HCT116 (cell line): ENCODE measurements at regions not wholly inside any gene's neighbourhood (a gene's known extent, or its start where the extent isn't known, plus 50 kb on each side); places are given as distances from the start of the nearest gene placed in this dataset.

Experiments used
- ATAC-seq: fragments of 200-7000 bp; cut with Tn5 transposase; 2 replicates; pipeline ENCODE4 v1.9.1; 2020; ENCODE audit warnings: mild to moderate bottlenecking, moderate library complexity
- BruUV-seq: library from RNA; stranded (reverse); fragments of 400-500 nt; replicated peaks from 2 replicates; lab custom pipeline; 2021; lab: Mats Ljungman, UMichigan
- CTCF ChIA-PET: fragments of 300-600 bp; sonication (Branson Sonifier 250); formaldehyde crosslinking; loops from one replicate; lab custom pipeline; 2021; ENCODE audit warnings: antibody characterized with exemption; lab: Charles Lee
- POLR2A ChIA-PET: fragments of 300-600, 350-600 bp; sonication (Branson Sonifier 250); formaldehyde crosslinking; loops from one replicate; lab custom pipeline; 2021; ENCODE audit warnings: antibody characterized with exemption; lab: Charles Lee
- RAD21 ChIA-PET, 2 experiments: fragments of 300-600 bp; sonication (Branson Sonifier 250); formaldehyde crosslinking; loops; one replicate each; lab custom pipeline; 2023; ENCODE audit warnings: low total read pairs in 2 of 2; ENCODE audit not compliant: uncharacterized antibody in 2 of 2, unreplicated experiment in 2 of 2, low non-redundant PET in 1 of 2; lab: Charles Lee
- DNase-seq: peaks from one replicate; pipeline ENCODE4 v3.0.0-alpha.2; 2010; ENCODE audit warnings: low read depth, low spot score
- H2AFZ ChIP-seq: fragments of 200-600 bp; shearing (Covaris generic), sonication (generic); 2 replicates; pipeline ENCODE4 v1.6.1; 2017; ENCODE audit warnings: low read depth, mixed run types, mixed read lengths, antibody characterized with exemption, low read length; ENCODE audit not compliant: poor library complexity, severe bottlenecking
- H3K27ac ChIP-seq: 2 replicates; pipeline ENCODE4 v1.5.1; 2012; ENCODE audit warnings: low read depth, low read length
- H3K27me3 ChIP-seq: fragments of 200-600 bp; sonication (generic); 2 replicates; pipeline ENCODE4 v1.6.1; 2016; ENCODE audit warnings: mixed run types, low read length, mixed read lengths; ENCODE audit not compliant: insufficient read depth
- H3K36me3 ChIP-seq, 2 experiments: fragments of 200-500 bp in 1 of 2; fragments of 200-600 bp in 1 of 2; sonication (Bioruptor generic) in 1 of 2; sonication (generic) in 1 of 2; 2 replicates each; pipeline versions ENCODE4 v1.5.1 to v1.6.1; 2014 to 2016; ENCODE audit warnings: low read length in 2 of 2, inconsistent platforms in 1 of 2, mixed read lengths in 1 of 2, mixed run types in 1 of 2; ENCODE audit not compliant: insufficient read depth in 2 of 2, control insufficient read depth in 1 of 2
- H3K4me1 ChIP-seq, 2 experiments: fragments of 200-600 bp in 1 of 2; sonication (generic) in 1 of 2; 2 replicates each; pipeline versions ENCODE4 v1.5.1 to v1.6.1; 2012 to 2017; ENCODE audit warnings: low read length in 2 of 2, inconsistent platforms in 1 of 2, mild to moderate bottlenecking in 1 of 2, mixed read lengths in 1 of 2, mixed run types in 1 of 2, moderate library complexity in 1 of 2; ENCODE audit not compliant: insufficient read depth in 2 of 2, control insufficient read depth in 1 of 2
- H3K4me2 ChIP-seq: fragments of 200-600 bp; sonication (generic); 2 replicates; pipeline ENCODE4 v1.6.1; 2017; ENCODE audit warnings: mixed run types, low read length, mixed read lengths
- H3K4me3 ChIP-seq, 2 experiments: fragments of 200-600 bp in 1 of 2; sonication (generic) in 1 of 2; replicated peaks in 1 of 2; 2 replicates each; pipeline ENCODE4 v1.5.1; 2011 to 2016; ENCODE audit warnings: low read length in 2 of 2, control low read depth in 1 of 2, low read depth in 1 of 2, mild to moderate bottlenecking in 1 of 2, mixed read lengths in 1 of 2, mixed run types in 1 of 2
- H3K79me2 ChIP-seq: fragments of 200-600 bp; sonication (generic); 2 replicates; pipeline ENCODE4 v1.6.1; 2017; ENCODE audit warnings: mild to moderate bottlenecking, mixed run types, low read length, moderate library complexity, mixed read lengths; ENCODE audit not compliant: insufficient read depth
- H3K9ac ChIP-seq: fragments of 200-600 bp; sonication (generic); 2 replicates; pipeline ENCODE4 v1.6.1; 2016; ENCODE audit warnings: low read length, mixed read lengths
- H3K9me2 ChIP-seq: fragments of 200-600 bp; sonication (generic), shearing (Covaris generic); 2 replicates; pipeline ENCODE4 v1.6.1; 2017; ENCODE audit warnings: mixed run types, mild to moderate bottlenecking, moderate library complexity; ENCODE audit not compliant: insufficient read depth
- H3K9me3 ChIP-seq, 2 experiments: fragments of 200-500 bp in 1 of 2; fragments of 200-600 bp in 1 of 2; sonication (Bioruptor generic) in 1 of 2; sonication (generic) in 1 of 2; 2 replicates each; pipeline ENCODE4 v1.6.1; 2014 to 2017; ENCODE audit warnings: low read length in 2 of 2, mixed read lengths in 2 of 2, inconsistent platforms in 1 of 2, low read depth in 1 of 2, mild to moderate bottlenecking in 1 of 2, mixed run types in 1 of 2, moderate library complexity in 1 of 2; ENCODE audit not compliant: control insufficient read depth in 1 of 2, insufficient read depth in 1 of 2
- H4K20me1 ChIP-seq: fragments of 200-600 bp; sonication (generic), shearing (Covaris generic); 2 replicates; pipeline ENCODE4 v1.6.1; 2017; ENCODE audit warnings: mixed run types, mild to moderate bottlenecking, moderate library complexity; ENCODE audit not compliant: insufficient read depth
- CBX3 ChIP-seq: IDR thresholded peaks from 2 replicates; pipeline ENCODE4 v1.6.1; 2012; ENCODE audit warnings: low read depth
- CEBPB ChIP-seq: IDR thresholded peaks from 2 replicates; pipeline ENCODE4 v1.6.1; 2012; ENCODE audit warnings: low read depth
- EZH2 ChIP-seq: fragments of 200-600 bp; sonication (generic); IDR thresholded peaks from 2 replicates; pipeline ENCODE4 v1.6.1; 2017; ENCODE audit warnings: antibody characterized with exemption, mixed run types
- FOSL1 ChIP-seq: IDR thresholded peaks from 2 replicates; pipeline ENCODE4 v1.6.1; 2012; ENCODE audit warnings: low read depth
- POLR2A ChIP-seq: IDR thresholded peaks from 2 replicates; pipeline ENCODE4 v1.7.0; 2011; ENCODE audit warnings: borderline replicate concordance; ENCODE audit not compliant: insufficient read depth, insufficient read length; ENCODE audit errors: extremely low read depth
- POLR2AphosphoS5 ChIP-seq: IDR thresholded peaks from 2 replicates; pipeline ENCODE4 v1.6.1; 2011; ENCODE audit warnings: mild to moderate bottlenecking, low read depth, low read length, moderate library complexity
- SRF ChIP-seq: IDR thresholded peaks from 2 replicates; pipeline ENCODE4 v1.6.1; 2012; ENCODE audit warnings: low read depth
- TCF7L2 ChIP-seq: IDR thresholded peaks from 2 replicates; pipeline ENCODE4 v1.7.0; 2011; ENCODE audit warnings: borderline replicate concordance, inconsistent platforms; ENCODE audit not compliant: insufficient read depth, insufficient read length; ENCODE audit errors: extremely low read depth
- YY1 ChIP-seq: IDR thresholded peaks from 2 replicates; pipeline ENCODE4 v1.6.1; 2011; ENCODE audit warnings: low read length, low read depth, moderate library complexity, mild to moderate bottlenecking; ENCODE audit not compliant: insufficient replicate concordance; ENCODE audit errors: extremely low read depth
- ZFX ChIP-seq: fragments of 450-650 bp; IDR thresholded peaks from 2 replicates; pipeline ENCODE4 v1.6.1; 2017
- intact Hi-C: fragments of 100-400 bp; cut with micrococcal nuclease; formaldehyde crosslinking; loops from 2 replicates; pipeline ENCODE4 v1.10.0; 2022
- TF ChIP-seq, protein P1 (sequence below): IDR thresholded peaks from 2 replicates; pipeline ENCODE4 v1.6.1; 2012; ENCODE audit warnings: low read depth
- TF ChIP-seq, protein P2 (sequence below): IDR thresholded peaks from 2 replicates; pipeline ENCODE4 v1.6.1; 2012
- TF ChIP-seq, protein P3 (sequence below): IDR thresholded peaks from 2 replicates; pipeline ENCODE4 v1.6.1; 2012

DNA sequence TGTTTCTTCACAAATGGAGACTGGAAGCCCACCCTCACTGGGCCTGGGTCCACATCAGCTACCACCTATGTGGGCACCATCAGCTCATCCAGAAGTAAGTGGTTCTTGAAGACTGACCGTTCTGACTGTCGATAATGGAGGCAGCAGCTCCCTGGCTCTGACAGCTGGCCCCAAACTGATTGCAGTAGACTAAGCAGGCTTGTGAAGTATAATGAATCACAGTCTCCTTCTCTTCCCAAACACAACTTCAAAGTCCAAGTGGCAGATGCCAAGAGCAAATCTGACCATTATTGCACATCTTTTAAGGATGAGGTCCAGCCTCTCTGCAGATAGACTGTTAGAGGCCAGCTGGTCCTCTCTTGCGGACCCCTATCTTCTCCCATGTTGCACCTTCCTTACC, 574.4 kb upstream of the KLF12 start (continued):
- TF ChIP-seq, protein P1, sequence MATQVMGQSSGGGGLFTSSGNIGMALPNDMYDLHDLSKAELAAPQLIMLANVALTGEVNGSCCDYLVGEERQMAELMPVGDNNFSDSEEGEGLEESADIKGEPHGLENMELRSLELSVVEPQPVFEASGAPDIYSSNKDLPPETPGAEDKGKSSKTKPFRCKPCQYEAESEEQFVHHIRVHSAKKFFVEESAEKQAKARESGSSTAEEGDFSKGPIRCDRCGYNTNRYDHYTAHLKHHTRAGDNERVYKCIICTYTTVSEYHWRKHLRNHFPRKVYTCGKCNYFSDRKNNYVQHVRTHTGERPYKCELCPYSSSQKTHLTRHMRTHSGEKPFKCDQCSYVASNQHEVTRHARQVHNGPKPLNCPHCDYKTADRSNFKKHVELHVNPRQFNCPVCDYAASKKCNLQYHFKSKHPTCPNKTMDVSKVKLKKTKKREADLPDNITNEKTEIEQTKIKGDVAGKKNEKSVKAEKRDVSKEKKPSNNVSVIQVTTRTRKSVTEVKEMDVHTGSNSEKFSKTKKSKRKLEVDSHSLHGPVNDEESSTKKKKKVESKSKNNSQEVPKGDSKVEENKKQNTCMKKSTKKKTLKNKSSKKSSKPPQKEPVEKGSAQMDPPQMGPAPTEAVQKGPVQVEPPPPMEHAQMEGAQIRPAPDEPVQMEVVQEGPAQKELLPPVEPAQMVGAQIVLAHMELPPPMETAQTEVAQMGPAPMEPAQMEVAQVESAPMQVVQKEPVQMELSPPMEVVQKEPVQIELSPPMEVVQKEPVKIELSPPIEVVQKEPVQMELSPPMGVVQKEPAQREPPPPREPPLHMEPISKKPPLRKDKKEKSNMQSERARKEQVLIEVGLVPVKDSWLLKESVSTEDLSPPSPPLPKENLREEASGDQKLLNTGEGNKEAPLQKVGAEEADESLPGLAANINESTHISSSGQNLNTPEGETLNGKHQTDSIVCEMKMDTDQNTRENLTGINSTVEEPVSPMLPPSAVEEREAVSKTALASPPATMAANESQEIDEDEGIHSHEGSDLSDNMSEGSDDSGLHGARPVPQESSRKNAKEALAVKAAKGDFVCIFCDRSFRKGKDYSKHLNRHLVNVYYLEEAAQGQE: no peak
- TF ChIP-seq TCF7L2: no peak
- TF ChIP-seq YY1: no peak
- TF ChIP-seq, protein P2, sequence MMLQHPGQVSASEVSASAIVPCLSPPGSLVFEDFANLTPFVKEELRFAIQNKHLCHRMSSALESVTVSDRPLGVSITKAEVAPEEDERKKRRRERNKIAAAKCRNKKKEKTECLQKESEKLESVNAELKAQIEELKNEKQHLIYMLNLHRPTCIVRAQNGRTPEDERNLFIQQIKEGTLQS: no peak
- no peak for TF ChIP-seq CEBPB
- TF ChIP-seq, protein P3, sequence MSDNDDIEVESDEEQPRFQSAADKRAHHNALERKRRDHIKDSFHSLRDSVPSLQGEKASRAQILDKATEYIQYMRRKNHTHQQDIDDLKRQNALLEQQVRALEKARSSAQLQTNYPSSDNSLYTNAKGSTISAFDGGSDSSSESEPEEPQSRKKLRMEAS: no peak

DNA sequence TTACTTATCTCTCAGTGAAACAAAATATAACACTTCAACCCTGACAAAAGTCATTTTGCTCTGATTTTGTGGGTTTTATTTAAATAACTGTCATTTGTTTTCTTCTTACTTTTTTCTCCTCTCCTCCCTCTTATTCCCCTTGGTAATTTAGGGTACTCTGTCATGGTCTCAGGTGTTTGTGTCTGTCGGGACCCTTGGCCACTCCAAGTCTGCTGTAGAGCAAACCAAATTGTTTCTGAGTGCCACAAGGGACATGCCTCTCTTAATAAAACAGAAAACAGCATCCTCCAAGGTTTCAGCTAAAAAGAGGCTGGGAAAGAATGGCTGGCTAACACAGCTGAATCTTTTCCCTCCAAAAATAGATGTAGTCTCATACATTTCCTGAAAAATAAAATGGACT, 573.1 kb upstream of the KLF12 start:
- Histone ChIP-seq H3K79me2 (no peaks in the 10 kb centered on the region), H3K27ac (no peak overlapping the region), H3K9ac (no peak overlapping the region), H3K4me3 (no peak overlapping the region), H3K4me2 (no peak overlapping the region), H3K9me2 (no peaks in the 10 kb centered on the region), H3K36me3 (no peaks in the 10 kb centered on the region), H3K27me3 (no peaks in the 10 kb centered on the region), H4K20me1 (no peaks in the 10 kb centered on the region), H2AFZ (no peak overlapping the region), H3K9me3 (no peaks in the 10 kb centered on the region; a peak in 1 of 4 replicates), H3K4me1 (no peaks in the 10 kb centered on the region)
- no peak for TF ChIP-seq POLR2A
- no peak for TF ChIP-seq FOSL1
- no peak for TF ChIP-seq TCF7L2
- TF ChIP-seq, protein P3: no peak
- TF ChIP-seq POLR2AphosphoS5: no peak
- no peak for TF ChIP-seq SRF
- no peak for TF ChIP-seq ZFX
- no peak for TF ChIP-seq CBX3
- no peak for TF ChIP-seq EZH2
- ChIA-PET RAD21 (no interaction called here), POLR2A (no interaction called here), CTCF (no interaction called here)
- DNase-seq: no peak
- intact Hi-C loops: no loop called here
- BruUV-seq: no TSS peak
- ATAC-seq: no peak
